HepG2 (cell line): ENCODE measurements at regions not wholly inside any gene's neighbourhood (a gene's known extent, or its start where the extent isn't known, plus 50 kb on each side); places are given as distances from the start of the nearest gene placed in this dataset.

ENCODE experiments used
- ATAC-seq: fragments of 200-7000 bp; cut with Tn5 transposase; 3 replicates; pipeline ENCODE4 v1.9.1; 2020; ENCODE audit warnings: mild to moderate bottlenecking, moderate library complexity
- BruUV-seq: library from RNA; stranded (reverse); fragments of 400-500 nt; replicated peaks from 2 replicates; lab custom pipeline; 2021; lab: Mats Ljungman, UMichigan
- CTCF ChIA-PET: fragments of 300-600 bp; formaldehyde crosslinking; extraction: SDS; loops from one replicate; lab custom pipeline; 2021; ENCODE audit warnings: low total read pairs, inconsistent platforms, low intra/inter-chr PET ratio; lab: Yijun Ruan, JAX
- POLR2A ChIA-PET: fragments of 350-600 bp; sonication (Branson Sonifier 250); formaldehyde crosslinking; loops from one replicate; lab custom pipeline; 2020; ENCODE audit warnings: antibody characterized with exemption, inconsistent platforms; lab: Yijun Ruan, JAX
- DNase-seq: peaks from one replicate; pipeline ENCODE4 v3.0.0-alpha.2; 2015; ENCODE audit warnings: low spot score
- FAIRE-seq: peaks from 3 replicates; lab custom pipeline; 2011; peaks lifted over from hg19 to GRCh38; lab: Jason Lieb, UNC
- H2AFZ ChIP-seq: one replicate; pipeline ENCODE4 v1.6.1; 2011; ENCODE audit warnings: low read length, inconsistent platforms
- H3K27ac ChIP-seq: fragments of 300-600 bp; 3 replicates; pipeline ENCODE4 v1.8.0; 2011; ENCODE audit warnings: mixed run types, mild to moderate bottlenecking, mixed read lengths, low read length, inconsistent platforms; ENCODE audit not compliant: insufficient read depth; ENCODE audit errors: extremely low read length
- H3K27me3 ChIP-seq, 2 experiments: fragments of 200-600 bp in 1 of 2; 2 replicates in 1 of 2; 3 replicates in 1 of 2; pipeline versions ENCODE4 v1.6.0 to v1.8.0; 2011; ENCODE audit warnings: low read length in 2 of 2, mild to moderate bottlenecking in 2 of 2, moderate library complexity in 2 of 2, inconsistent platforms in 1 of 2; ENCODE audit not compliant: insufficient read depth in 2 of 2, control insufficient read depth in 1 of 2
- H3K36me3 ChIP-seq, 2 experiments: fragments of 200-600 bp in 1 of 2; replicated peaks in 1 of 2; 2 replicates in 1 of 2; 3 replicates in 1 of 2; pipeline versions ENCODE4 v1.5.1 to v1.8.0; 2011; ENCODE audit warnings: low read length in 2 of 2, inconsistent platforms in 1 of 2; ENCODE audit not compliant: insufficient read depth in 2 of 2, control insufficient read depth in 1 of 2
- H3K4me1 ChIP-seq: 2 replicates; pipeline ENCODE4 v1.5.1; 2012; ENCODE audit warnings: low read length, inconsistent platforms; ENCODE audit not compliant: insufficient read depth
- H3K4me2 ChIP-seq: 2 replicates; pipeline ENCODE4 v1.6.0; 2011; ENCODE audit warnings: low read depth, low read length, inconsistent platforms
- H3K4me3 ChIP-seq, 3 experiments: fragments of 200-600 bp in 1 of 3; sonication (generic), shearing (Covaris generic) in 1 of 3; replicated peaks in 1 of 3; 2 replicates each; pipeline ENCODE4 v1.5.1; 2011 to 2016; ENCODE audit warnings: low read length in 3 of 3, inconsistent platforms in 2 of 3, low read depth in 2 of 3, mild to moderate bottlenecking in 2 of 3, control low read depth in 1 of 3, mixed read lengths in 1 of 3; ENCODE audit not compliant: insufficient read depth in 1 of 3
- H3K79me2 ChIP-seq: one replicate; pipeline ENCODE4 v1.6.1; 2011; ENCODE audit warnings: low read length, inconsistent platforms; ENCODE audit not compliant: insufficient read depth
- H3K9ac ChIP-seq: 2 replicates; pipeline ENCODE4 v1.6.0; 2011; ENCODE audit warnings: mild to moderate bottlenecking, low read depth, low read length, inconsistent platforms; ENCODE audit not compliant: insufficient read depth
- H3K9me3 ChIP-seq: 2 replicates; pipeline ENCODE4 v1.5.1; 2012; ENCODE audit warnings: mild to moderate bottlenecking, low read length
- H4K20me1 ChIP-seq: 2 replicates; pipeline ENCODE4 v1.6.0; 2011; ENCODE audit warnings: inconsistent platforms, mild to moderate bottlenecking, low read length, moderate library complexity; ENCODE audit not compliant: insufficient read depth
- SOX5 ChIP-seq: IDR thresholded peaks from 2 replicates; pipeline ENCODE4 v1.6.1; 2016; ENCODE audit warnings: borderline replicate concordance
- ZNF335 ChIP-seq: sonication (generic); formaldehyde crosslinking; IDR thresholded peaks from 2 replicates; pipeline ENCODE4 v1.4.0; 2020; ENCODE audit warnings: missing genetic modification reagents
- ZNF383 ChIP-seq: sonication (generic); formaldehyde crosslinking; IDR thresholded peaks from 2 replicates; pipeline ENCODE4 v1.4.0; 2020; ENCODE audit warnings: missing genetic modification reagents, mild to moderate bottlenecking, borderline replicate concordance
- ZNF747 ChIP-seq: sonication (generic); formaldehyde crosslinking; IDR thresholded peaks from 2 replicates; pipeline ENCODE4 v1.8.1; 2023; ENCODE audit warnings: missing genetic modification reagents, mild to moderate bottlenecking, borderline replicate concordance
- WGBS: methylation state at CpG from one replicate; pipeline ENCODE4 v1.1.6; 2017; ENCODE audit warnings: low lambda C conversion rate; 5-methylcytosine and 5-hydroxymethylcytosine counted together
- in situ Hi-C: cut with HindIII; loops from 2 replicates; pipeline ENCODE4 v1.10.0; 2017; ENCODE audit warnings: low pct_unique_long_range_greater_than_20kb; ENCODE audit not compliant: extremely low pct_ligation_motif_present
- intact Hi-C: fragments of 100-400 bp; cut with micrococcal nuclease; formaldehyde crosslinking; loops from one replicate; pipeline ENCODE4 v1.10.0; 2022; ENCODE audit not compliant: unreplicated experiment
- TF ChIP-seq, protein P1 (sequence below): sonication (generic); formaldehyde crosslinking; IDR thresholded peaks from 2 replicates; pipeline ENCODE4 v1.5.0; 2020; ENCODE audit warnings: missing genetic modification reagents
- TF ChIP-seq, protein P2 (sequence below): sonication (generic); formaldehyde crosslinking; IDR thresholded peaks from 2 replicates; pipeline ENCODE4 v1.4.0; 2020; ENCODE audit warnings: missing genetic modification reagents
- TF ChIP-seq, protein P3 (sequence below): IDR thresholded peaks from 2 replicates; pipeline ENCODE4 v1.6.1; 2018; ENCODE audit warnings: missing genetic modification reagents, mild to moderate bottlenecking, missing compliant biosample characterization

DNA sequence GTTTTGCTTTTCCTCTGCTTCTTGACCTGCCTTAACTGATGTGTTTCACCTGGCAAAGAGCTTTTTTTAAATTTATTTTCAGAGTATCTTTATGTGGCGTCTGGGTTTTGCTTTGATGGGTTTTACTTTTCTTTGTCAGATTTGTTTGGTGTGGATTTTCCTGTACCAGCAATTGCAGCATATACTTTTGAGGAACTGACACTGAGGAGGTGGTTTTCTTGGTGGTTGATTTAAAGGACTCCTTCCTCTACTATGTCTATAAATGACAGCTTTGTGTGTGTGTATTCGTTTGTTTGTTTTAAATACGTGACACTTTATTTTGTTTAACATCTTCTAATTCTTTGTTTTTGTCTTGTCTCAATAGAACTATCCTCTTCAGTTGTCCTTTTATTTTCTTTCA lies 1071.9 kb upstream of the ARRDC3 start:
- ChIA-PET CTCF (no interaction called here), POLR2A (no interaction called here)
- Histone ChIP-seq H3K4me3 (no peak overlapping the region), H3K9me3 (no peaks in the 10 kb centered on the region), H4K20me1 (no peaks in the 10 kb centered on the region), H3K4me1 (no peaks in the 10 kb centered on the region), H3K79me2 (no peaks in the 10 kb centered on the region), H3K27ac (no peak overlapping the region), H3K27me3 (no peaks in the 10 kb centered on the region), H3K4me2 (no peak overlapping the region), H2AFZ (no peak overlapping the region), H3K36me3 (no peaks in the 10 kb centered on the region), H3K9ac (no peak overlapping the region)
- no peak for TF ChIP-seq ZNF335 (CRISPR knock-in tag)
- TF ChIP-seq, protein P1, sequence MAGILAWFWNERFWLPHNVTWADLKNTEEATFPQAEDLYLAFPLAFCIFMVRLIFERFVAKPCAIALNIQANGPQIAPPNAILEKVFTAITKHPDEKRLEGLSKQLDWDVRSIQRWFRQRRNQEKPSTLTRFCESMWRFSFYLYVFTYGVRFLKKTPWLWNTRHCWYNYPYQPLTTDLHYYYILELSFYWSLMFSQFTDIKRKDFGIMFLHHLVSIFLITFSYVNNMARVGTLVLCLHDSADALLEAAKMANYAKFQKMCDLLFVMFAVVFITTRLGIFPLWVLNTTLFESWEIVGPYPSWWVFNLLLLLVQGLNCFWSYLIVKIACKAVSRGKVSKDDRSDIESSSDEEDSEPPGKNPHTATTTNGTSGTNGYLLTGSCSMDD: no peak
- TF ChIP-seq ZNF383 (CRISPR knock-in tag): no peak
- no peak for TF ChIP-seq SOX5 (CRISPR knock-in tag)
- TF ChIP-seq, protein P2, sequence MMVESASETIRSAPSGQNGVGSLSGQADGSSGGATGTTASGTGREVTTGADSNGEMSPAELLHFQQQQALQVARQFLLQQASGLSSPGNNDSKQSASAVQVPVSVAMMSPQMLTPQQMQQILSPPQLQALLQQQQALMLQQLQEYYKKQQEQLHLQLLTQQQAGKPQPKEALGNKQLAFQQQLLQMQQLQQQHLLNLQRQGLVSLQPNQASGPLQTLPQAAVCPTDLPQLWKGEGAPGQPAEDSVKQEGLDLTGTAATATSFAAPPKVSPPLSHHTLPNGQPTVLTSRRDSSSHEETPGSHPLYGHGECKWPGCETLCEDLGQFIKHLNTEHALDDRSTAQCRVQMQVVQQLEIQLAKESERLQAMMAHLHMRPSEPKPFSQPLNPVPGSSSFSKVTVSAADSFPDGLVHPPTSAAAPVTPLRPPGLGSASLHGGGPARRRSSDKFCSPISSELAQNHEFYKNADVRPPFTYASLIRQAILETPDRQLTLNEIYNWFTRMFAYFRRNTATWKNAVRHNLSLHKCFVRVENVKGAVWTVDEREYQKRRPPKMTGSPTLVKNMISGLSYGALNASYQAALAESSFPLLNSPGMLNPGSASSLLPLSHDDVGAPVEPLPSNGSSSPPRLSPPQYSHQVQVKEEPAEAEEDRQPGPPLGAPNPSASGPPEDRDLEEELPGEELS (CRISPR knock-in tag): no peak
- TF ChIP-seq, protein P3, sequence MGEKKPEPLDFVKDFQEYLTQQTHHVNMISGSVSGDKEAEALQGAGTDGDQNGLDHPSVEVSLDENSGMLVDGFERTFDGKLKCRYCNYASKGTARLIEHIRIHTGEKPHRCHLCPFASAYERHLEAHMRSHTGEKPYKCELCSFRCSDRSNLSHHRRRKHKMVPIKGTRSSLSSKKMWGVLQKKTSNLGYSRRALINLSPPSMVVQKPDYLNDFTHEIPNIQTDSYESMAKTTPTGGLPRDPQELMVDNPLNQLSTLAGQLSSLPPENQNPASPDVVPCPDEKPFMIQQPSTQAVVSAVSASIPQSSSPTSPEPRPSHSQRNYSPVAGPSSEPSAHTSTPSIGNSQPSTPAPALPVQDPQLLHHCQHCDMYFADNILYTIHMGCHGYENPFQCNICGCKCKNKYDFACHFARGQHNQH (CRISPR knock-in tag): no peak
- TF ChIP-seq ZNF747 (CRISPR knock-in tag): no peak
- ATAC-seq: no peak
- DNase-seq: no peak
- BruUV-seq: no TSS peak
- no peak for FAIRE-seq
- 2% methylated on average over 3 of the region's 3 CpGs for WGBS
- intact Hi-C loops: no loop called here
- in situ Hi-C loops: no loop called here
